PFSK-1 (cell line): ENCODE measurements at regions not wholly inside any gene's neighbourhood (a gene's known extent, or its start where the extent isn't known, plus 50 kb on each side); places are given as distances from the start of the nearest gene placed in this dataset.

ENCODE experiments used
- FOXP2 ChIP-seq: optimal IDR thresholded peaks from 2 replicates; pipeline ENCODE3; 2011; ENCODE audit warnings: borderline replicate concordance, control low read depth, inconsistent platforms; ENCODE audit not compliant: insufficient read depth; ENCODE audit errors: extremely low read length, extremely low read depth
- POLR2AphosphoS5 ChIP-seq: IDR thresholded peaks from 2 replicates; pipeline ENCODE4 v1.6.1; 2012; ENCODE audit warnings: low read depth, mild to moderate bottlenecking, control low read depth, low read length, moderate library complexity
- REST ChIP-seq, 2 experiments: IDR thresholded peaks; 2 replicates each; pipeline versions ENCODE4 v1.6.1 to v1.8.0; 2011 to 2012; ENCODE audit warnings: low read depth in 2 of 2, low read length in 2 of 2, control low read depth in 1 of 2, inconsistent platforms in 1 of 2, mild to moderate bottlenecking in 1 of 2, moderate library complexity in 1 of 2; ENCODE audit not compliant: insufficient read depth in 1 of 2
- SIN3A ChIP-seq: IDR thresholded peaks from 2 replicates; pipeline ENCODE4 v1.6.1; 2012; ENCODE audit warnings: mild to moderate bottlenecking, low read length, moderate library complexity, borderline replicate concordance; ENCODE audit not compliant: insufficient read depth
- TAF1 ChIP-seq: IDR thresholded peaks from 2 replicates; pipeline ENCODE4 v1.6.1; 2012; ENCODE audit warnings: low read length, control low read depth, borderline replicate concordance; ENCODE audit not compliant: insufficient read depth

GRCh38 chr1:101167891-101168290 is 68.9 kb upstream of the S1PR1 start:
- TF ChIP-seq TAF1, result no peak
- no peak for TF ChIP-seq SIN3A

GRCh38 chr1:101166583-101167120 is 70.2 kb upstream of the S1PR1 start:
- TF ChIP-seq TAF1 (no peak), POLR2AphosphoS5 (no peak), SIN3A (no peak), FOXP2 (no peak), REST (IDR thresholded peaks at IDR 0.05; ENCODE audit: insufficient read depth in 1 of 2, low read depth in 2 of 2, low read length in 2 of 2) (no peak)

- TF ChIP-seq POLR2AphosphoS5, result no peak
- TF ChIP-seq TAF1, result no peak
- no peak for TF ChIP-seq SIN3A
- no peak for TF ChIP-seq REST (IDR thresholded peaks at IDR 0.05; ENCODE audit: insufficient read depth in 1 of 2, low read depth in 2 of 2, low read length in 2 of 2)
- TF ChIP-seq FOXP2, result no peak
Measured at GRCh38 chr1:101165954-101166353, 70.9 kb upstream of the S1PR1 start.

GRCh38 chr1:101165532-101165931 is 71.3 kb upstream of the S1PR1 start:
- TF ChIP-seq POLR2AphosphoS5 (no peak), FOXP2 (no peak), SIN3A (no peak), TAF1 (no peak), REST (IDR thresholded peaks at IDR 0.05; ENCODE audit: insufficient read depth in 1 of 2, low read depth in 2 of 2, low read length in 2 of 2) (no peak)

GRCh38 chr1:101164776-101165175 is 72.0 kb upstream of the S1PR1 start:
- TF ChIP-seq FOXP2 (no peak), POLR2AphosphoS5 (no peak), TAF1 (no peak), SIN3A (no peak), REST (IDR thresholded peaks at IDR 0.05; ENCODE audit: insufficient read depth in 1 of 2, low read depth in 2 of 2, low read length in 2 of 2) (no peak)
